ENCODE measurements at regions not wholly inside any gene's neighbourhood (a gene's known extent, or its start where the extent isn't known, plus 50 kb on each side); places are given as distances from the start of the nearest gene placed in this dataset.

DNA sequence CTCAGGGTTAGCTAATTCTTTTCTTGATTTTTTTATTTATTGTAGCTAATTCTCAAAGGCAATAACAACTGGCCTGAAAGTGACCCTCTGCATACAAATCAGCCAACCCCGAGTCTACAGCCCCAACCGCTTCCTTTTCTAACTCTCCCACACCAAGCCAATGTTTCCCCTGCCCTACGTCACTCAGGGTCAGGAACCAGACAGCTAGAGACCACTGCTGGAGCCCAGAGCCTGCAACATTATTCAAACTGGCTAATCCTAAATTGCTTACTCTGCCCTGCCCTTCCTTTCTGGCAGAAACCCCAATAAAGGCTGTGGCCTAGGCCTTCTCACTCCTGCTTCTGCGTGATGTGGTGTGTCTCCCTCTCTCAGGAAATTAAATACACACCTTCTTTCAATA, 320.7 kb downstream of the CBLN4 start:
- TF ChIP-seq, protein P1, sequence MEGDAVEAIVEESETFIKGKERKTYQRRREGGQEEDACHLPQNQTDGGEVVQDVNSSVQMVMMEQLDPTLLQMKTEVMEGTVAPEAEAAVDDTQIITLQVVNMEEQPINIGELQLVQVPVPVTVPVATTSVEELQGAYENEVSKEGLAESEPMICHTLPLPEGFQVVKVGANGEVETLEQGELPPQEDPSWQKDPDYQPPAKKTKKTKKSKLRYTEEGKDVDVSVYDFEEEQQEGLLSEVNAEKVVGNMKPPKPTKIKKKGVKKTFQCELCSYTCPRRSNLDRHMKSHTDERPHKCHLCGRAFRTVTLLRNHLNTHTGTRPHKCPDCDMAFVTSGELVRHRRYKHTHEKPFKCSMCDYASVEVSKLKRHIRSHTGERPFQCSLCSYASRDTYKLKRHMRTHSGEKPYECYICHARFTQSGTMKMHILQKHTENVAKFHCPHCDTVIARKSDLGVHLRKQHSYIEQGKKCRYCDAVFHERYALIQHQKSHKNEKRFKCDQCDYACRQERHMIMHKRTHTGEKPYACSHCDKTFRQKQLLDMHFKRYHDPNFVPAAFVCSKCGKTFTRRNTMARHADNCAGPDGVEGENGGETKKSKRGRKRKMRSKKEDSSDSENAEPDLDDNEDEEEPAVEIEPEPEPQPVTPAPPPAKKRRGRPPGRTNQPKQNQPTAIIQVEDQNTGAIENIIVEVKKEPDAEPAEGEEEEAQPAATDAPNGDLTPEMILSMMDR (IDR thresholded peaks at IDR 0.05; ENCODE audit: poor library complexity): no peak
- TF ChIP-seq EZH2 (IDR thresholded peaks at IDR 0.05; ENCODE audit: borderline replicate concordance) (no peak), EZH2phosphoT487 (IDR thresholded peaks at IDR 0.05; ENCODE audit: low read depth, severe bottlenecking, unreplicated experiment) (no peak)
